ENCODE measurements at regions not wholly inside any gene's neighbourhood (a gene's known extent, or its start where the extent isn't known, plus 50 kb on each side); places are given as distances from the start of the nearest gene placed in this dataset.
"Not testable (repeated sequence)": the region's sequence is repeated elsewhere in the genome, so short reads cannot be mapped to it uniquely, and the experiment has no call there.

DNA sequence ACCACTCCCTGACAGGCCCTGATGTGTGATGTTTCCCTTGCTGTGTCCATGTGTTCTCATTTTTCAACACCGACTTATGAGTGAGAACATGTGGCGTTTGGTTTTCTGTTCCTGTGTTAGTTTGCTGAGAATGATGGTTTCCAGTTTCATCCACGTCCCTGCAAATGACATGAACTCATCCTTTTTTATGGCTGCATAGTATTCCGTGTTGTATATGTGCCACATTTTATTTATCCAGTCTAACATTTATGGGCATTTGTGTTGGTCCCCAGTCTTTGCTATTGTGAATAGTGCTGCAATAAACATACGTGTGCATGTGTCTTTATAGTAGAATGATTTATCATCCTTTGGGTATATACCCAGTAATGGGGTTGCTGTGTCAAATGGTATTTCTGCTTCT, 830.3 kb upstream of the ADGRB3 start:
- TF ChIP-seq, protein P1, sequence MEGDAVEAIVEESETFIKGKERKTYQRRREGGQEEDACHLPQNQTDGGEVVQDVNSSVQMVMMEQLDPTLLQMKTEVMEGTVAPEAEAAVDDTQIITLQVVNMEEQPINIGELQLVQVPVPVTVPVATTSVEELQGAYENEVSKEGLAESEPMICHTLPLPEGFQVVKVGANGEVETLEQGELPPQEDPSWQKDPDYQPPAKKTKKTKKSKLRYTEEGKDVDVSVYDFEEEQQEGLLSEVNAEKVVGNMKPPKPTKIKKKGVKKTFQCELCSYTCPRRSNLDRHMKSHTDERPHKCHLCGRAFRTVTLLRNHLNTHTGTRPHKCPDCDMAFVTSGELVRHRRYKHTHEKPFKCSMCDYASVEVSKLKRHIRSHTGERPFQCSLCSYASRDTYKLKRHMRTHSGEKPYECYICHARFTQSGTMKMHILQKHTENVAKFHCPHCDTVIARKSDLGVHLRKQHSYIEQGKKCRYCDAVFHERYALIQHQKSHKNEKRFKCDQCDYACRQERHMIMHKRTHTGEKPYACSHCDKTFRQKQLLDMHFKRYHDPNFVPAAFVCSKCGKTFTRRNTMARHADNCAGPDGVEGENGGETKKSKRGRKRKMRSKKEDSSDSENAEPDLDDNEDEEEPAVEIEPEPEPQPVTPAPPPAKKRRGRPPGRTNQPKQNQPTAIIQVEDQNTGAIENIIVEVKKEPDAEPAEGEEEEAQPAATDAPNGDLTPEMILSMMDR (IDR thresholded peaks at IDR 0.05; ENCODE audit: low read depth, low read length) = not testable (repeated sequence)
- not testable (repeated sequence) for TF ChIP-seq EZH2phosphoT487 (IDR thresholded peaks at IDR 0.05; ENCODE audit: low read depth)
